OCI-LY7 (cell line): ENCODE measurements at regions not wholly inside any gene's neighbourhood (a gene's known extent, or its start where the extent isn't known, plus 50 kb on each side); places are given as distances from the start of the nearest gene placed in this dataset.

Experiments used
- BruUV-seq: library from RNA; stranded (reverse); fragments of 400-500 nt; replicated peaks from 2 replicates; lab custom pipeline; 2021; lab: Mats Ljungman, UMichigan
- CTCF ChIA-PET: fragments of 300-600 bp; sonication (Branson Sonifier 250); formaldehyde crosslinking; loops from one replicate; lab custom pipeline; 2022; ENCODE audit warnings: antibody characterized with exemption; ENCODE audit not compliant: unreplicated experiment; lab: Charles Lee
- POLR2A ChIA-PET: fragments of 300-600 bp; sonication (Branson Sonifier 250); formaldehyde crosslinking; loops from one replicate; lab custom pipeline; 2022; ENCODE audit warnings: antibody characterized with exemption; lab: Charles Lee
- DNase-seq: peaks from one replicate; pipeline ENCODE4 v3.0.0-alpha.2; 2015; ENCODE audit warnings: low spot score
- H2AFZ ChIP-seq: fragments of 200-600 bp; sonication (generic), shearing (Covaris generic); 2 replicates; pipeline ENCODE4 v1.6.1; 2014; ENCODE audit warnings: mild to moderate bottlenecking, antibody characterized with exemption, low read length, moderate library complexity
- H3K27ac ChIP-seq: fragments of 200-600 bp; sonication (generic); 2 replicates; pipeline ENCODE4 v1.5.1; 2014; ENCODE audit warnings: mixed run types, low read depth, mild to moderate bottlenecking, moderate library complexity, low read length, inconsistent platforms; ENCODE audit not compliant: poor library complexity, severe bottlenecking
- H3K36me3 ChIP-seq: fragments of 200-600 bp; sonication (generic); 2 replicates; pipeline ENCODE4 v1.6.1; 2014; ENCODE audit warnings: mild to moderate bottlenecking, antibody characterized with exemption, low read length, moderate library complexity, mixed read lengths; ENCODE audit not compliant: insufficient read depth
- H3K4me1 ChIP-seq: fragments of 200-600 bp; sonication (generic); 2 replicates; pipeline ENCODE4 v1.5.1; 2014; ENCODE audit warnings: mild to moderate bottlenecking, low read length; ENCODE audit not compliant: insufficient read depth, poor library complexity, severe bottlenecking
- H3K4me2 ChIP-seq: fragments of 200-600 bp; sonication (generic); 2 replicates; pipeline ENCODE4 v1.6.1; 2014; ENCODE audit warnings: mild to moderate bottlenecking, low read length
- H3K4me3 ChIP-seq: fragments of 200-600 bp; sonication (generic); 2 replicates; pipeline ENCODE4 v1.5.1; 2014; ENCODE audit warnings: mild to moderate bottlenecking, low read depth, low read length; ENCODE audit not compliant: poor library complexity, severe bottlenecking
- H3K79me2 ChIP-seq: fragments of 200-600 bp; sonication (generic); 2 replicates; pipeline ENCODE4 v1.6.1; 2016; ENCODE audit warnings: low read depth, mild to moderate bottlenecking, low read length, moderate library complexity, mixed read lengths; ENCODE audit not compliant: insufficient read depth
- H3K9me2 ChIP-seq: fragments of 200-600 bp; sonication (generic); 2 replicates; pipeline ENCODE4 v1.6.1; 2016; ENCODE audit warnings: mild to moderate bottlenecking, low read length, mixed read lengths; ENCODE audit not compliant: insufficient read depth
- H3K9me3 ChIP-seq: fragments of 200-600 bp; sonication (generic); 2 replicates; pipeline ENCODE4 v1.6.1; 2014; ENCODE audit warnings: mild to moderate bottlenecking, mixed run types, low read length, mixed read lengths
- H4K20me1 ChIP-seq: fragments of 200-600 bp; sonication (generic); 2 replicates; pipeline ENCODE4 v1.6.1; 2014; ENCODE audit warnings: mild to moderate bottlenecking, antibody characterized with exemption, low read length, moderate library complexity, mixed read lengths; ENCODE audit not compliant: insufficient read depth
- EZH2phosphoT487 ChIP-seq: fragments of 200-600 bp; sonication (generic); IDR thresholded peaks from 2 replicates; pipeline ENCODE4 v1.6.1; 2018; ENCODE audit warnings: low read depth, borderline replicate concordance, mild to moderate bottlenecking, mixed run types, antibody characterized with exemption, low read length, moderate library complexity, mixed read lengths
- intact Hi-C: fragments of 100-400 bp; cut with micrococcal nuclease; formaldehyde crosslinking; loops from one replicate; pipeline ENCODE4 v1.10.0; 2022; ENCODE audit not compliant: unreplicated experiment
- TF ChIP-seq, protein P1 (sequence below): fragments of 200-600 bp; sonication (generic); conservative IDR thresholded peaks from 2 replicates; pipeline ENCODE4 v1.5.1; 2014; ENCODE audit warnings: mild to moderate bottlenecking, antibody characterized with exemption, low read length, moderate library complexity, mixed read lengths

DNA sequence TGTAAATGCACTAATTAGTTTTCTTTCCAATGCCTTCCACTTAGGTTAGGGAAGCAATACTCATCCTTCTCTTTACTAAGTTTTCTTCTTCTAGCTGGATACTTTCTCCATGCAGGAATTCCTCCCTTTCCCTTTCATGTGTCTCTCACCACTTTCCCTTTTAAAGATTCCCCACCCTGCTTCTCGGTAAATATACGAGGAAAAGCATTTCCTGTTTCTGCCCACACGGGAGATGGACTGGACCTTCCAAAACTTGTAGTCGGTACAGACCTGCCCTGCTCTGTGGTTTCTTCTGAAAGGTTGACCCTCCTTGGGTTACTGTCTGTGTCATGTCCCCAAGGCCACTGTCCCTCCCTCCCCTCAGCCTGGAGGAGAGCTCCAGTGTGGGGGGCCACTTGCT, 58.9 kb upstream of the LYZL2 start:
- no peaks in the 10 kb centered on the region for H3K9me3 ChIP-seq
- H3K4me3 ChIP-seq, result no peak overlapping the region
- peak overlapping the region; percentile 37 for H3K4me2 ChIP-seq
- CTCF ChIA-PET, result interaction anchor here (1.2 kb wide), 1 partner anchor 35 kb away, joined by 3 read pairs; no protein-coding TSS in a partner anchor
- H3K4me1 ChIP-seq, result peaks cover 21% of the 10 kb centered on the region
- DNase-seq, result no peak
- no peak overlapping the region for H3K27ac ChIP-seq
- no TSS peak for BruUV-seq
- POLR2A ChIA-PET, result interaction anchor here (1.1 to 2.5 kb wide), 4 partner anchors 10 to 34 kb away, joined by 4 to 10 read pairs (median 5); no protein-coding TSS in a partner anchor
- no peaks in the 10 kb centered on the region for H3K36me3 ChIP-seq
- peak overlapping the region; percentile 68; the same call in 1 of the 2 replicates for H2AFZ ChIP-seq
- no peak for TF ChIP-seq EZH2phosphoT487
- TF ChIP-seq, protein P1, sequence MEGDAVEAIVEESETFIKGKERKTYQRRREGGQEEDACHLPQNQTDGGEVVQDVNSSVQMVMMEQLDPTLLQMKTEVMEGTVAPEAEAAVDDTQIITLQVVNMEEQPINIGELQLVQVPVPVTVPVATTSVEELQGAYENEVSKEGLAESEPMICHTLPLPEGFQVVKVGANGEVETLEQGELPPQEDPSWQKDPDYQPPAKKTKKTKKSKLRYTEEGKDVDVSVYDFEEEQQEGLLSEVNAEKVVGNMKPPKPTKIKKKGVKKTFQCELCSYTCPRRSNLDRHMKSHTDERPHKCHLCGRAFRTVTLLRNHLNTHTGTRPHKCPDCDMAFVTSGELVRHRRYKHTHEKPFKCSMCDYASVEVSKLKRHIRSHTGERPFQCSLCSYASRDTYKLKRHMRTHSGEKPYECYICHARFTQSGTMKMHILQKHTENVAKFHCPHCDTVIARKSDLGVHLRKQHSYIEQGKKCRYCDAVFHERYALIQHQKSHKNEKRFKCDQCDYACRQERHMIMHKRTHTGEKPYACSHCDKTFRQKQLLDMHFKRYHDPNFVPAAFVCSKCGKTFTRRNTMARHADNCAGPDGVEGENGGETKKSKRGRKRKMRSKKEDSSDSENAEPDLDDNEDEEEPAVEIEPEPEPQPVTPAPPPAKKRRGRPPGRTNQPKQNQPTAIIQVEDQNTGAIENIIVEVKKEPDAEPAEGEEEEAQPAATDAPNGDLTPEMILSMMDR, result no peak
- H3K79me2 ChIP-seq, result no peaks in the 10 kb centered on the region
- no peaks in the 10 kb centered on the region for H4K20me1 ChIP-seq
- intact Hi-C loops, result loop anchor here (5.0 kb wide), 2 partner anchors 94 to 344 kb away; partner anchors contain the start of gene ZNF438
- no peaks in the 10 kb centered on the region for H3K9me2 ChIP-seq

DNA sequence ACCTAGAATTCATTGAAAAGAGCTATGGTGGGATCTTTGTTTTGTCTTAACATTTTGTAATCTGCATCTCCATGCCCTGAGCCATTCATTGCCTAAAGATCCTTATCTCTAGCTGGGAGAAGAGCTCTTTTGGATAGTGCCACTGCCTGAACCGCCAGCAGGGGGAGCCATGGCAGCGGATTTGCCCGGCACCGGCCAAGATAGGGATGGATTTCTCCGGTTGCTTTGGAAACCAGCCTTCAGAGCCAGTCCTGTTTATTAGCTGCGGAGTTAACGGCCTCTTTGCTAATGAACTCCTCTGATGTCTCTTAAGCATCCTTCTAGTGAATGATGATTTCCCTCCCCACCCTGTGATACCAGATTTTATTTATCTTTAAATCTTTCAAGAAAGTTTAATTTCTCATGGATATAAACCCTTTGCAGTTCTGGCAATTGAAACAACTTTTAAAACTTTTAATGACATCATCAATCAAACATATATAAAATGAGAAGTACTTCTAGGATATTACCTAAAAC, 58.2 kb upstream of the LYZL2 start:
- H3K4me2 ChIP-seq, result peak overlapping the region; percentile 37
- POLR2A ChIA-PET, result interaction anchor here (1.1 to 2.5 kb wide), 4 partner anchors 10 to 35 kb away, joined by 4 to 10 read pairs (median 5); no protein-coding TSS in a partner anchor
- CTCF ChIA-PET, result interaction anchor here (0.7 to 1.2 kb wide), 2 partner anchors 33 to 36 kb away, joined by 3 to 4 read pairs; no protein-coding TSS in a partner anchor
- no TSS peak for BruUV-seq
- H3K27ac ChIP-seq, result no peak overlapping the region
- H3K4me3 ChIP-seq, result no peak overlapping the region
- peaks cover 21% of the 10 kb centered on the region for H3K4me1 ChIP-seq
- H3K36me3 ChIP-seq, result no peaks in the 10 kb centered on the region
- intact Hi-C loops, result loop anchor here (1.0 to 5.0 kb wide), 3 partner anchors 31 to 345 kb away; partner anchors contain the start of gene ZNF438
- TF ChIP-seq, protein P1, result peak; percentile 99
- TF ChIP-seq EZH2phosphoT487, result no peak
- H3K79me2 ChIP-seq, result no peaks in the 10 kb centered on the region
- H4K20me1 ChIP-seq, result no peaks in the 10 kb centered on the region
- H3K9me2 ChIP-seq, result no peaks in the 10 kb centered on the region
- H3K9me3 ChIP-seq, result no peaks in the 10 kb centered on the region
- H2AFZ ChIP-seq, result peak overlapping the region; percentile 68; the same call in 1 of the 2 replicates
- peak; percentile 81 for DNase-seq

GRCh38 chr10:30686708-30687107, 57.2 kb upstream of the LYZL2 start:
- intact Hi-C loops, result loop anchor here (1.0 to 5.0 kb wide), 3 partner anchors 32 to 346 kb away; partner anchors contain the start of gene ZNF438
- CTCF ChIA-PET, result no interaction called here

More at GRCh38 chr10:30686708-30687107, 57.2 kb upstream of the LYZL2 start:
- no peak for TF ChIP-seq EZH2phosphoT487
- TF ChIP-seq, protein P1, result no peak
- Histone ChIP-seq H3K36me3 (no peaks in the 10 kb centered on the region), H3K4me1 (peaks cover 13% of the 10 kb centered on the region), H3K9me2 (no peaks in the 10 kb centered on the region), H4K20me1 (no peaks in the 10 kb centered on the region), H3K4me2 (no peak overlapping the region), H2AFZ (no peak overlapping the region), H3K79me2 (no peaks in the 10 kb centered on the region), H3K4me3 (no peak overlapping the region), H3K27ac (no peak overlapping the region), H3K9me3 (no peaks in the 10 kb centered on the region)
- BruUV-seq, result no TSS peak
- POLR2A ChIA-PET, result interaction anchor here (0.5 to 2.5 kb wide), 3 partner anchors 15 to 52 kb away, joined by 6 to 10 read pairs (median 7); no protein-coding TSS in a partner anchor
- DNase-seq, result no peak
